HCT116 (cell line): ENCODE measurements at regions not wholly inside any gene's neighbourhood (a gene's known extent, or its start where the extent isn't known, plus 50 kb on each side); places are given as distances from the start of the nearest gene placed in this dataset.

Experiments
- CBX3 ChIP-seq: IDR thresholded peaks from 2 replicates; pipeline ENCODE4 v1.6.1; 2012; ENCODE audit warnings: low read depth
- CEBPB ChIP-seq: IDR thresholded peaks from 2 replicates; pipeline ENCODE4 v1.6.1; 2012; ENCODE audit warnings: low read depth
- CTCF ChIP-seq, 3 experiments: fragments of 200-600 bp in 1 of 3; sonication (generic) in 1 of 3; IDR thresholded peaks in 2 of 3; conservative IDR thresholded peaks in 1 of 3; 2 replicates each; pipeline ENCODE4 v1.5.1; 2012 to 2017; ENCODE audit warnings: low read depth in 2 of 3, low read length in 2 of 3, antibody characterized with exemption in 1 of 3, borderline replicate concordance in 1 of 3, control low read depth in 1 of 3, mild to moderate bottlenecking in 1 of 3, mixed read lengths in 1 of 3, mixed run types in 1 of 3, moderate library complexity in 1 of 3; ENCODE audit not compliant: insufficient read depth in 1 of 3
- EGR1 ChIP-seq: IDR thresholded peaks from 2 replicates; pipeline ENCODE4 v1.6.1; 2012; ENCODE audit warnings: low read depth
- ELF1 ChIP-seq: IDR thresholded peaks from 2 replicates; pipeline ENCODE4 v1.6.1; 2012; ENCODE audit warnings: low read depth, borderline replicate concordance
- EZH2 ChIP-seq: fragments of 200-600 bp; sonication (generic); IDR thresholded peaks from 2 replicates; pipeline ENCODE4 v1.6.1; 2017; ENCODE audit warnings: antibody characterized with exemption, mixed run types
- FOSL1 ChIP-seq: IDR thresholded peaks from 2 replicates; pipeline ENCODE4 v1.6.1; 2012; ENCODE audit warnings: low read depth
- JUND ChIP-seq: IDR thresholded peaks from 2 replicates; pipeline ENCODE4 v1.6.1; 2012
- POLR2A ChIP-seq: IDR thresholded peaks from 2 replicates; pipeline ENCODE4 v1.7.0; 2011; ENCODE audit warnings: borderline replicate concordance; ENCODE audit not compliant: insufficient read depth, insufficient read length; ENCODE audit errors: extremely low read depth
- POLR2AphosphoS5 ChIP-seq: IDR thresholded peaks from 2 replicates; pipeline ENCODE4 v1.6.1; 2011; ENCODE audit warnings: mild to moderate bottlenecking, low read depth, low read length, moderate library complexity
- REST ChIP-seq: IDR thresholded peaks from 2 replicates; pipeline ENCODE4 v1.6.1; 2012; ENCODE audit warnings: low read depth
- SP1 ChIP-seq: IDR thresholded peaks from 2 replicates; pipeline ENCODE4 v1.6.1; 2012; ENCODE audit warnings: low read depth
- SRF ChIP-seq: IDR thresholded peaks from 2 replicates; pipeline ENCODE4 v1.6.1; 2012; ENCODE audit warnings: low read depth
- TCF7L2 ChIP-seq: IDR thresholded peaks from 2 replicates; pipeline ENCODE4 v1.7.0; 2011; ENCODE audit warnings: borderline replicate concordance, inconsistent platforms; ENCODE audit not compliant: insufficient read depth, insufficient read length; ENCODE audit errors: extremely low read depth

DNA sequence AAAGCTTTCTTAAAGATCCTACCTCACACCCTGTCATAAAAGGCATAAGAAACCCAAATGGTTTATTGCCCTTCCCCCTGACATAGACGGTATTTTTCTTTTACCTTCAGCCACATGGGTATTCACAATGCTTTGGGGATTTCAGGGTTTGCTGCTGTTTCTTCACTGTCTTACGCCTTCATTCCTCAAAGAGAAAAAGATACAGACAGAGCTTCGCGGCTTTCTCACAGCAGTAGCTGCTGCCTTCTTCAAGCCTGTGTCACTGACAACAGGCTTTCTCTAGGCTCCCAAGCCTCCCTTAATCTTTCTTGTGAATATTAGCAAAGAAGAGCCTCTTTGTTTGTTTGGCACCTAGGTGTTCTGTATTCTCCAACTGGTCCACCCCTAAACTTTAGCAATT lies 197.4 kb upstream of the ARID2 start:
- TF ChIP-seq CTCF (IDR thresholded peaks at IDR 0.05 in 2 of 3, conservative IDR thresholded peaks at IDR 0.05 in 1 of 3; ENCODE audit: borderline replicate concordance in 1 of 3, insufficient read depth in 1 of 3, low read depth in 2 of 3, low read length in 2 of 3) (no peak), POLR2AphosphoS5 (no peak), POLR2A (no peak), CEBPB (no peak), REST (no peak), JUND (no peak), TCF7L2 (no peak), CBX3 (no peak), FOSL1 (no peak), ELF1 (no peak), SP1 (no peak), EZH2 (no peak), EGR1 (no peak), SRF (no peak)
